ENCODE measurements at regions not wholly inside any gene's neighbourhood (a gene's known extent, or its start where the extent isn't known, plus 50 kb on each side); places are given as distances from the start of the nearest gene placed in this dataset.

- TF ChIP-seq, protein P1, sequence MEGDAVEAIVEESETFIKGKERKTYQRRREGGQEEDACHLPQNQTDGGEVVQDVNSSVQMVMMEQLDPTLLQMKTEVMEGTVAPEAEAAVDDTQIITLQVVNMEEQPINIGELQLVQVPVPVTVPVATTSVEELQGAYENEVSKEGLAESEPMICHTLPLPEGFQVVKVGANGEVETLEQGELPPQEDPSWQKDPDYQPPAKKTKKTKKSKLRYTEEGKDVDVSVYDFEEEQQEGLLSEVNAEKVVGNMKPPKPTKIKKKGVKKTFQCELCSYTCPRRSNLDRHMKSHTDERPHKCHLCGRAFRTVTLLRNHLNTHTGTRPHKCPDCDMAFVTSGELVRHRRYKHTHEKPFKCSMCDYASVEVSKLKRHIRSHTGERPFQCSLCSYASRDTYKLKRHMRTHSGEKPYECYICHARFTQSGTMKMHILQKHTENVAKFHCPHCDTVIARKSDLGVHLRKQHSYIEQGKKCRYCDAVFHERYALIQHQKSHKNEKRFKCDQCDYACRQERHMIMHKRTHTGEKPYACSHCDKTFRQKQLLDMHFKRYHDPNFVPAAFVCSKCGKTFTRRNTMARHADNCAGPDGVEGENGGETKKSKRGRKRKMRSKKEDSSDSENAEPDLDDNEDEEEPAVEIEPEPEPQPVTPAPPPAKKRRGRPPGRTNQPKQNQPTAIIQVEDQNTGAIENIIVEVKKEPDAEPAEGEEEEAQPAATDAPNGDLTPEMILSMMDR (IDR thresholded peaks at IDR 0.05 in 4 of 5, conservative IDR thresholded peaks at IDR 0.05 in 1 of 5): no peak
- no peak for TF ChIP-seq POLR2A (IDR thresholded peaks at IDR 0.05)
These were observed 73.1 kb downstream of the ANKRD60 start for GRCh38 chr20:58155148-58155925.
